Ascending aorta (tissue), 2 donors: ENCODE measurements at regions not wholly inside any gene's neighbourhood (a gene's known extent, or its start where the extent isn't known, plus 50 kb on each side); places are given as distances from the start of the nearest gene placed in this dataset.

Experiments used
- DNase-seq, 2 donors: peaks; one replicate each; pipeline ENCODE4 v3.0.0-alpha.2; 2019; ENCODE audit warnings: low spot score in 2 of 2
- H3K27ac ChIP-seq, 2 donors: fragments of 200-600 bp; sonication (generic); one replicate each; pipeline ENCODE4 v1.5.1; 2016 to 2017; ENCODE audit warnings: mild to moderate bottlenecking in 1 of 2
- H3K27me3 ChIP-seq: fragments of 200-600 bp; sonication (generic); one replicate; pipeline ENCODE4 v1.5.1; 2017
- H3K36me3 ChIP-seq, 2 donors: fragments of 200-600 bp; sonication (generic); one replicate each; pipeline ENCODE4 v1.5.1; 2016
- H3K4me1 ChIP-seq, 2 donors: fragments of 200-600 bp; sonication (generic); one replicate each; pipeline ENCODE4 v1.5.1; 2016 to 2017; ENCODE audit warnings: mild to moderate bottlenecking in 1 of 2
- H3K4me3 ChIP-seq, 2 donors: fragments of 200-600 bp; sonication (generic); one replicate each; pipeline ENCODE4 v1.5.1; 2016 to 2017; ENCODE audit warnings: mild to moderate bottlenecking in 1 of 2
- H3K9me3 ChIP-seq, 2 donors: fragments of 200-600 bp; sonication (generic); one replicate each; pipeline ENCODE4 v1.5.1; 2016
- CTCF ChIP-seq, 3 experiments: fragments of 200-600 bp in 2 of 3; fragments of 450-650 bp in 1 of 3; sonication (generic) in 2 of 3; IDR thresholded peaks; one replicate each; pipeline ENCODE4 v1.5.1; 2016 to 2019; ENCODE audit warnings: antibody characterized with exemption in 3 of 3, mild to moderate bottlenecking in 1 of 3, moderate library complexity in 1 of 3
- intact Hi-C: fragments of 100-400 bp; cut with DNase I; formaldehyde crosslinking; loops from one replicate; pipeline ENCODE4 v1.15.1; 2023

- intact Hi-C loops, result no loop called here
- Histone ChIP-seq H3K9me3 (no peaks in the 10 kb centered on the region), H3K4me3 (no peak overlapping the region), H3K27me3 (no peaks in the 10 kb centered on the region), H3K36me3 (no peaks in the 10 kb centered on the region), H3K4me1 (peaks cover 0 to under 1% of the 10 kb centered on the region in 2 donors), H3K27ac (no peak overlapping the region)
- TF ChIP-seq CTCF (IDR thresholded peaks at IDR 0.05), result no peak
- no peak for DNase-seq
These were observed 265.2 kb downstream of the UACA start for GRCh38 chr15:70498096-70498626.

DNA sequence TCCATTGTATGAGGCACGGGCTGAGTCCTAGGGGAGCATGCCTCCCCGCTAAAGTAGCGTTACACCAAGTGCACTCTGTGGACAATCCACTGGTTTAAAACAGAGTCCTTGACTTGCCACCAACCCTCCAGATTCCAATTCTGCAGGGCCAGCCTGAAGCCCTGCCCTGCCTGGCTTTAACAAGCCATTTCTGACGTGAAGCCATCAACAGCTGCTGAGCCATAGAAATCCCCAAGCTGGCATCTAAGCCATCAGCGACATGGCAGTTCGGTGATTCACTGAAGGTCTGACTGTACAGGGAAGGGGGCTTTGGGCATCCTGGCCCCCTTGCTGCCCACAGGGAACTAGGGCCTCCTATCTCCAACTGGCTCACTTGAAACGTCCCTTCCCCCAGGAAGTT lies 265.7 kb downstream of the UACA start:
- Histone ChIP-seq H3K27me3 (no peaks in the 10 kb centered on the region), H3K4me1 (no peaks in the 10 kb centered on the region), H3K4me3 (no peak overlapping the region), H3K36me3 (no peaks in the 10 kb centered on the region), H3K9me3 (no peaks in the 10 kb centered on the region), H3K27ac (no peak overlapping the region)
- TF ChIP-seq CTCF (IDR thresholded peaks at IDR 0.05), result no peak
- no peak for DNase-seq
- intact Hi-C loops, result no loop called here

DNA sequence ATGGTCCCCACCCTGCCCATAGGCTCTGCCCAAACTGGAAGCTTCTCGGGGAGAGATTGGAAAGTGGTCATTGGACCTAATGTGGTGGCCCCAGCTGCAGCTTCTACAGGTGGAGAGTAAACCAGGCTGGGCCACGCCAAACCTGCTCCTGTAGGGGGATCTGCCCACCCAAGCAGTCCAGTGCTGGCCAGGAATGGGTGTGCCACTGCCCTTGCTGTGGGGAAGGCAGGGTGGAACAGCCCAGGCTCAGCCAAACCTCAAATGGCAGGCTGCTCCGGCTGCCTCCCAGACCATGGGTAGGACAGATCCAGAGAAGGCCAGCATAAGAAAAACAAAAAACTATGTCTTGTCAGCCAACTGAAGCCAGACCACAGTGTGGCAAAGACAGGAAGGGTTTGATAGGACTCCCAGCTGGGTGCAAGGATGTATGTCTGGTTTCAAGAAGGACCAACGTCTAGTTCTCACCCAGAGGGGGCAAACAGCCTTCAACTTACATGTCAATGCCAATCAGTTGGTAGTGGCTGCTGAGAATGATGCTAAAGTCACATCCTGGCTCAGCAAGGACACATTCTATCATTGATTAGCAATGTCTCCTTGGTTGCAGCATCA lies 267.3 kb downstream of the UACA start:
- no peak for DNase-seq
- Histone ChIP-seq H3K4me3 (no peak overlapping the region), H3K36me3 (no peaks in the 10 kb centered on the region), H3K9me3 (no peaks in the 10 kb centered on the region), H3K27ac (no peak overlapping the region), H3K4me1 (no peaks in the 10 kb centered on the region), H3K27me3 (no peaks in the 10 kb centered on the region)
- TF ChIP-seq CTCF (IDR thresholded peaks at IDR 0.05), result no peak
- intact Hi-C loops, result no loop called here

DNA sequence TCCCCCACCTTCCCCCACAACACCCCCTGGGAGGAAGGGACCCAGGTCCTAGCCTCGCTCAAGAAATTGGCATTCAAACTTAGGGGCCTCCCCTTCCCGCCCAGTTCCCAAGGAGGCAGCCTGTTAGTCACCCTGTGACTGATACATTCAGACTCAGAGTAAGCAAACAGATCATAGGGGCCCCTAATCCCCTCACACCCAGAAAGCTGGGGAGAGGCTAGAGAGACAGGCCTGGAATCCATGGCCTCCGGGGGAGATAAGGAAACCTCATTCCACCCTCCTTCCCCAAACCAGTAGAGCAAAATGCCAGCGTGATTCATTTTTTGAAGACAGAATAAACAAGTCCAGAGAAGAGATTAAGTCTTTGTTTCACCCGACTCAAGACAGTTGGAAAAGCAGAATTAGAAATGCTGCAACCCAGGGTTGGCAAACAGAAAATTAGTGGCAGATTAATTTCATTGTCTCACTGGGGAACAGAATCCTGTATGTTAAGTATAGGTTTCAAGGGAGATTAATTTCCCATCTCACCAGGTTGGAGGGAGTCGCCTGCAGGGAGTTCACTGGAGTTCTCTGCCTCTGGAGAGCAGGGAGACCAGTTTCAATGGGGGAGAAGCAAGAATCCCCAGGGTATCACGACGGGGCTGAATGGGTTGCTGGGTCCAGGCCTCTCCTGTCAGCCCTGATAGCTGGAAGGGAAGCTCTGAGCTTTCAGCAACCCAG lies 268.3 kb downstream of the UACA start:
- no peak overlapping the region for H3K27ac ChIP-seq
- H3K27me3 ChIP-seq, result no peaks in the 10 kb centered on the region
- H3K4me3 ChIP-seq, result no peak overlapping the region
- no peak for DNase-seq
- no peaks in the 10 kb centered on the region for H3K4me1 ChIP-seq
- no peaks in the 10 kb centered on the region for H3K9me3 ChIP-seq
- H3K36me3 ChIP-seq, result no peaks in the 10 kb centered on the region
- TF ChIP-seq CTCF (IDR thresholded peaks at IDR 0.05), result no peak
- intact Hi-C loops, result no loop called here

DNA sequence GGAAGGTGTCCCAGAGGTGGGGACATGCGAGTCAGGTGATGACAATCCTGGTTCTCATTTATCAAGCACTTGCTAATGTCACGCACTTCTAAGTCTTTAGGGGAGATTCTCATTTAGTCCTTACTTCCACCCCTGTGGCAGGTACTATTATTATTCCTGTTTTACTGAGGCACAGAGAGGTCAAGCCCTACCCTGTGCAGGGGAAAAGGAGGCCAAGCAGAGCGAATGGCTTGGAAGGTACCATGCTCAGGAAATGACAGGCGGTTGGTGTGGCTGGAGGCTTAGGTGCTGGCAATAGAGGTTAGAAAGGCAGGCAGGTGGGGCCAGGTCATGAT lies 268.9 kb downstream of the UACA start:
- intact Hi-C loops, result no loop called here
- no peak for DNase-seq
- H3K27me3 ChIP-seq, result no peaks in the 10 kb centered on the region

More for the DNA sequence above, 268.9 kb downstream of the UACA start:
- H3K9me3 ChIP-seq, result no peaks in the 10 kb centered on the region
- no peak for TF ChIP-seq CTCF (IDR thresholded peaks at IDR 0.05)
- no peaks in the 10 kb centered on the region for H3K36me3 ChIP-seq
- H3K4me3 ChIP-seq, result no peak overlapping the region
- H3K4me1 ChIP-seq, result no peaks in the 10 kb centered on the region
- H3K27ac ChIP-seq, result no peak overlapping the region
